Neural progenitor cell (in vitro differentiated cells): ENCODE measurements at regions not wholly inside any gene's neighbourhood (a gene's known extent, or its start where the extent isn't known, plus 50 kb on each side); places are given as distances from the start of the nearest gene placed in this dataset.

Source experiments
- CTCF ChIP-seq: fragments of 200-600 bp; sonication (generic); IDR thresholded peaks from 2 replicates; pipeline ENCODE4 v1.5.1; 2017; ENCODE audit warnings: antibody characterized with exemption, mild to moderate bottlenecking
- EZH2 ChIP-seq: fragments of 200-600 bp; sonication (generic); IDR thresholded peaks from 2 replicates; pipeline ENCODE4 v1.6.1; 2017; ENCODE audit warnings: antibody characterized with exemption, mild to moderate bottlenecking, moderate library complexity
- EZH2phosphoT487 ChIP-seq: fragments of 200-600 bp; sonication (generic); IDR thresholded peaks from 2 replicates; pipeline ENCODE4 v1.6.1; 2017; ENCODE audit warnings: antibody characterized with exemption

- TF ChIP-seq CTCF (no peak), EZH2 (no peak), EZH2phosphoT487 (no peak)
Observed at GRCh38 chr6:95679981-95680380, 102.6 kb downstream of the MANEA start.
